ENCODE measurements at regions not wholly inside any gene's neighbourhood (a gene's known extent, or its start where the extent isn't known, plus 50 kb on each side); places are given as distances from the start of the nearest gene placed in this dataset.

DNA sequence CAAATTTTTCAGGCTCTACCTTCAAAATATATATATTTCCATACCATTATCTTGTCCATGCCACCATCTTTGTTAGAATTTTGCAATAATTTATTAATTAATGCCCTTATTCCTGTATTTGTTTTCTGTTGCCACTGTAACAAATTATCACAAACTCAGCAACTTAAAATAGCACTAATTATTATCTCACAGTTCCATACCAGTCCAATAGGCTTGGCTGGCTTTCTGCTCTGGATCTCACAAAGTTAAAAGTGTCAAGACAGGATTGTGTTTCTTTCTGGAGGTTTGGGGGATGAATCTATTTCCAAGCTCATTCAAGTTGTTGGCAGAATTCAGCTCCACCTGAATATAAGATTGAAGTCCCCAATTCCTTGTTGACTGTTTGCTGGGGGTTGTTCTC, 58.6 kb upstream of the SLC38A4 start:
- no peak overlapping the region for H3K27ac ChIP-seq (ENCODE audit: low read depth, low read length)
- H3K36me3 ChIP-seq (ENCODE audit: insufficient read depth, low read length): no peaks in the 10 kb centered on the region
- H3K9me3 Mint-ChIP-seq: peaks cover 0 to 6% (median under 1%) of the 10 kb centered on the region in 8 donors
- ChIA-PET CTCF (ENCODE audit: partially characterized antibody) (no interaction called here), POLR2A (ENCODE audit: partially characterized antibody) (no interaction called here)
- H3K4me3 ChIP-seq (ENCODE audit: low read length in 2 of 2): no peak overlapping the region
- no peaks in the 10 kb centered on the region for H3K9me3 ChIP-seq (ENCODE audit: control insufficient read depth in 1 of 2, low read length in 2 of 2)
- no peak overlapping the region for H3K27ac Mint-ChIP-seq
- no peaks in the 10 kb centered on the region for H3K4me1 ChIP-seq (ENCODE audit: insufficient read depth, low read length)
- intact Hi-C loops (cut with micrococcal nuclease): no loop called here
- no peak overlapping the region for H3K4me3 Mint-ChIP-seq
- DNase-seq: no peak
- H3K36me3 Mint-ChIP-seq: no peaks in the 10 kb centered on the region
- no peaks in the 10 kb centered on the region for H3K27me3 ChIP-seq (ENCODE audit: insufficient read depth, low read length)
- H3K4me1 Mint-ChIP-seq: no peaks in the 10 kb centered on the region
- H3K27me3 Mint-ChIP-seq: peaks cover 4 to 9% of the 10 kb centered on the region in 2 donors

GRCh38 chr12:46886541-46887041, 60.8 kb upstream of the SLC38A4 start:
- H3K27me3 Mint-ChIP-seq: no peaks in the 10 kb centered on the region
- no peaks in the 10 kb centered on the region for H3K4me1 Mint-ChIP-seq
- intact Hi-C loops (cut with micrococcal nuclease): no loop called here
- no peaks in the 10 kb centered on the region for H3K36me3 ChIP-seq (ENCODE audit: insufficient read depth, low read length)
- H3K36me3 Mint-ChIP-seq: no peaks in the 10 kb centered on the region
- POLR2A ChIA-PET (ENCODE audit: partially characterized antibody): no interaction called here
- H3K27ac ChIP-seq (ENCODE audit: low read depth, low read length): no peak overlapping the region
- no peak overlapping the region for H3K4me3 ChIP-seq (ENCODE audit: low read length in 2 of 2)
- H3K27me3 ChIP-seq (ENCODE audit: insufficient read depth, low read length): no peaks in the 10 kb centered on the region
- H3K9me3 Mint-ChIP-seq: peaks cover 0 to 8% (median 5%) of the 10 kb centered on the region in 8 donors
- H3K27ac Mint-ChIP-seq: no peak overlapping the region
- no peaks in the 10 kb centered on the region for H3K4me1 ChIP-seq (ENCODE audit: insufficient read depth, low read length)
- H3K4me3 Mint-ChIP-seq: no peak overlapping the region
- CTCF ChIA-PET (ENCODE audit: partially characterized antibody): no interaction called here
- H3K9me3 ChIP-seq (ENCODE audit: control insufficient read depth in 1 of 2, low read length in 2 of 2): no peaks in the 10 kb centered on the region
- no peak for DNase-seq

- POLR2A ChIA-PET (ENCODE audit: partially characterized antibody): no interaction called here
These were observed 62.1 kb upstream of the SLC38A4 start for GRCh38 chr12:46887870-46888269.

DNA sequence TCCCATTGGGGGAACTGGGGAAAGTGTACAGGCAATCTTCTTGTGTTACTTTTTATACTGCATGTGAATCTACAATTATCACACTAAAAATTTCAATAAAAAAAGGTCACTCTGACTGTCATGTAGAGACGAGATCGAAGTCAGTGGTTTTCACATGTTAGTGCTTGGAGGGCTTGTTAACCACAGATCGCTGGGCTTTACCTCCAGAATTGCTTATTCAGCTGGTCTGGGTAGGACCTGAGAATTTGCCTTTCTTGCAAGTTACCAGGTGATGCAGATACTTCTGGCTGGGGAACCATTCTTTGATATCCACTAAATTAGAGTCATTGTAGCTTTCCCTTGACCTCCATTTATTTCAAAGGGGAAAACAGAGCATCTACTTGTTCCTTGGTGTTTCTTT, 62.8 kb upstream of the SLC38A4 start:
- H3K4me3 ChIP-seq (ENCODE audit: low read length in 2 of 2): no peak overlapping the region
- no peak overlapping the region for H3K27ac ChIP-seq (ENCODE audit: low read depth, low read length)
- H3K4me1 Mint-ChIP-seq: no peaks in the 10 kb centered on the region
- DNase-seq: no peak
- no peak overlapping the region for H3K27ac Mint-ChIP-seq
- POLR2A ChIA-PET (ENCODE audit: partially characterized antibody): no interaction called here
- intact Hi-C loops (cut with micrococcal nuclease): no loop called here
- no peaks in the 10 kb centered on the region for H3K36me3 Mint-ChIP-seq
- no peaks in the 10 kb centered on the region for H3K36me3 ChIP-seq (ENCODE audit: insufficient read depth, low read length)
- no peaks in the 10 kb centered on the region for H3K27me3 ChIP-seq (ENCODE audit: insufficient read depth, low read length)
- peaks cover 3 to 9% of the 10 kb centered on the region in 2 donors for H3K27me3 Mint-ChIP-seq
- CTCF ChIA-PET (ENCODE audit: partially characterized antibody): no interaction called here
- H3K4me1 ChIP-seq (ENCODE audit: insufficient read depth, low read length): no peaks in the 10 kb centered on the region
- no peaks in the 10 kb centered on the region for H3K9me3 ChIP-seq (ENCODE audit: control insufficient read depth in 1 of 2, low read length in 2 of 2)
- H3K4me3 Mint-ChIP-seq: no peak overlapping the region
- H3K9me3 Mint-ChIP-seq: peaks cover 0 to 8% (median 3%) of the 10 kb centered on the region in 8 donors

More at GRCh38 chr12:46887870-46888269, 62.1 kb upstream of the SLC38A4 start:
- no peak overlapping the region for H3K4me3 ChIP-seq (ENCODE audit: low read length in 2 of 2)
- no peaks in the 10 kb centered on the region for H3K9me3 ChIP-seq (ENCODE audit: control insufficient read depth in 1 of 2, low read length in 2 of 2)
- no peaks in the 10 kb centered on the region for H3K36me3 ChIP-seq (ENCODE audit: insufficient read depth, low read length)
- no peaks in the 10 kb centered on the region for H3K4me1 Mint-ChIP-seq
- H3K27ac Mint-ChIP-seq: no peak overlapping the region
- DNase-seq: no peak
- intact Hi-C loops (cut with micrococcal nuclease): no loop called here
- no peak overlapping the region for H3K4me3 Mint-ChIP-seq
- H3K36me3 Mint-ChIP-seq: no peaks in the 10 kb centered on the region
- no peaks in the 10 kb centered on the region for H3K4me1 ChIP-seq (ENCODE audit: insufficient read depth, low read length)
- CTCF ChIA-PET (ENCODE audit: partially characterized antibody): no interaction called here
- no peak overlapping the region for H3K27ac ChIP-seq (ENCODE audit: low read depth, low read length)
- peaks cover 3 to 9% of the 10 kb centered on the region in 2 donors for H3K27me3 Mint-ChIP-seq
- H3K27me3 ChIP-seq (ENCODE audit: insufficient read depth, low read length): no peaks in the 10 kb centered on the region
- peaks cover 0 to 7% (median 3%) of the 10 kb centered on the region in 8 donors for H3K9me3 Mint-ChIP-seq

GRCh38 chr12:46891306-46891705, 65.5 kb upstream of the SLC38A4 start:
- Mint-ChIP-seq H3K9me3 (peaks cover 0 to 8% (median 3%) of the 10 kb centered on the region in 8 donors), H3K27ac (no peak overlapping the region), H3K36me3 (no peaks in the 10 kb centered on the region), H3K4me3 (no peak overlapping the region), H3K27me3 (peaks cover 5 to 11% of the 10 kb centered on the region in 2 donors), H3K4me1 (no peaks in the 10 kb centered on the region)
- Histone ChIP-seq H3K9me3 (ENCODE audit: control insufficient read depth in 1 of 2, low read length in 2 of 2) (no peaks in the 10 kb centered on the region), H3K27me3 (ENCODE audit: insufficient read depth, low read length) (no peaks in the 10 kb centered on the region), H3K4me3 (ENCODE audit: low read length in 2 of 2) (no peak overlapping the region), H3K36me3 (ENCODE audit: insufficient read depth, low read length) (no peaks in the 10 kb centered on the region), H3K4me1 (ENCODE audit: insufficient read depth, low read length) (no peaks in the 10 kb centered on the region), H3K27ac (ENCODE audit: low read depth, low read length) (no peak overlapping the region)
- no peak for DNase-seq
- POLR2A ChIA-PET (ENCODE audit: partially characterized antibody): no interaction called here
- CTCF ChIA-PET (ENCODE audit: partially characterized antibody): no interaction called here
- intact Hi-C loops (cut with micrococcal nuclease): no loop called here

DNA sequence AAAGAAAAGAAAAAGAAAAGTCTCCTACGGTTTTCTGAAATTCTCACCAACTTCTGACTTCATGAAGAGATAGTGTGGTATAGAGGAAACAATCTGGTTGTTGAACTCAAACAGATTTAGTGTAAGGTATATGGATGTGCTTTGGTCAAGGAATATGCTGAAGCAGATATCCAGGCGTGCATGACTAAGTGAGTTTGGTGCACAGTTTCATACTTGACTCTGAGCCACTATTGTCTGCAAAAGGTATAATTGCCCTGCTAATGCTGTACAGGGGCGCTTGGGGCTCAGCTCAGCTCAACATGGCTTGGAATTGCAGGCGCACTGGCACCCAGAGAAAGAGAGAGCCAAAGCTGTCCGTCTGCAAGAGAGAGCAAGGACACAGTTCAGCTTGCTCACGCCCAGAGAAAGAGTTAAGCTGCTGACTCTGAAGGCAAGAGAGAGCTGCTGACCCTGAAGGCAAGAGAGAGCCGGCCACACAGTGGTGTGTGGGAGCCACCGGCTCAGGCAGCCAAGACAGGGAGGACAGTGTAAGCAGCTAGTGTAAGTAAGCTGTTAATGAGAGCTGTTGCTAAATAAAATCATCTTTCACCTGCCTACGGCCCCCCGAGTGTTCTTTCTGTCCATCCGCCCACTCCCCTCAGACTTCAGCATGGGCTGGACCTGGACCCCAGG, 66.4 kb upstream of the SLC38A4 start:
- Mint-ChIP-seq H3K27ac (no peak overlapping the region), H3K4me1 (peaks cover 0 to 1% (median 0%) of the 10 kb centered on the region in 4 donors), H3K4me3 (no peak overlapping the region), H3K27me3 (peaks cover 7 to 11% of the 10 kb centered on the region in 2 donors), H3K9me3 (peaks cover 0 to 8% (median 3%) of the 10 kb centered on the region in 8 donors), H3K36me3 (no peaks in the 10 kb centered on the region)
- CTCF ChIA-PET (ENCODE audit: partially characterized antibody): no interaction called here
- no peak overlapping the region for H3K4me3 ChIP-seq (ENCODE audit: low read length in 2 of 2)
- no peaks in the 10 kb centered on the region for H3K27me3 ChIP-seq (ENCODE audit: insufficient read depth, low read length)
- H3K4me1 ChIP-seq (ENCODE audit: insufficient read depth, low read length): no peaks in the 10 kb centered on the region
- no peaks in the 10 kb centered on the region for H3K36me3 ChIP-seq (ENCODE audit: insufficient read depth, low read length)
- no peak for DNase-seq
- intact Hi-C loops (cut with micrococcal nuclease): no loop called here
- H3K27ac ChIP-seq (ENCODE audit: low read depth, low read length): no peak overlapping the region
- POLR2A ChIA-PET (ENCODE audit: partially characterized antibody): no interaction called here
- H3K9me3 ChIP-seq (ENCODE audit: control insufficient read depth in 1 of 2, low read length in 2 of 2): no peaks in the 10 kb centered on the region

GRCh38 chr12:46892887-46893286, 67.1 kb upstream of the SLC38A4 start:
- H3K9me3 ChIP-seq (ENCODE audit: control insufficient read depth in 1 of 2, low read length in 2 of 2): no peaks in the 10 kb centered on the region
- Mint-ChIP-seq H3K4me3 (no peak overlapping the region), H3K36me3 (no peaks in the 10 kb centered on the region), H3K27me3 (peaks cover 8 to 11% of the 10 kb centered on the region in 2 donors), H3K9me3 (peaks cover 0 to 8% (median 4%) of the 10 kb centered on the region in 8 donors), H3K27ac (no peak overlapping the region), H3K4me1 (peaks cover 0 to 4% (median 2%) of the 10 kb centered on the region in 4 donors)
- intact Hi-C loops (cut with micrococcal nuclease): no loop called here
- H3K27me3 ChIP-seq (ENCODE audit: insufficient read depth, low read length): no peaks in the 10 kb centered on the region
- no peak overlapping the region for H3K27ac ChIP-seq (ENCODE audit: low read depth, low read length)
- ChIA-PET POLR2A (ENCODE audit: partially characterized antibody) (no interaction called here), CTCF (ENCODE audit: partially characterized antibody) (no interaction called here)
- no peak overlapping the region for H3K4me3 ChIP-seq (ENCODE audit: low read length in 2 of 2)
- no peaks in the 10 kb centered on the region for H3K4me1 ChIP-seq (ENCODE audit: insufficient read depth, low read length)
- no peaks in the 10 kb centered on the region for H3K36me3 ChIP-seq (ENCODE audit: insufficient read depth, low read length)
- DNase-seq: no peak

Measured in CD4-positive, alpha-beta memory T cell (primary cell).